Mesothelial cell of epicardium (in vitro differentiated cells): ENCODE measurements at regions not wholly inside any gene's neighbourhood (a gene's known extent, or its start where the extent isn't known, plus 50 kb on each side); places are given as distances from the start of the nearest gene placed in this dataset.

Experiments
- DNase-seq, 2 experiments: peaks; one replicate each; pipeline ENCODE4 v3.0.0; 2021; ENCODE audit warnings: low spot score in 2 of 2; ENCODE audit not compliant: unreplicated experiment in 2 of 2
- H3K27ac Mint-ChIP-seq: 2 replicates; pipeline ENCODE4 v1.8.0; 2021; ENCODE audit warnings: mixed read lengths
- H3K27me3 Mint-ChIP-seq: 2 replicates; pipeline ENCODE4 v1.8.0; 2021; ENCODE audit warnings: low read depth, mixed read lengths
- H3K36me3 Mint-ChIP-seq: 2 replicates; pipeline ENCODE4 v1.8.0; 2021; ENCODE audit warnings: mixed read lengths
- H3K4me1 Mint-ChIP-seq: 2 replicates; pipeline ENCODE4 v1.8.0; 2021; ENCODE audit warnings: mixed read lengths
- H3K4me3 Mint-ChIP-seq: 2 replicates; pipeline ENCODE4 v1.8.0; 2021; ENCODE audit warnings: mild to moderate bottlenecking, moderate library complexity, mixed read lengths
- H3K9me3 Mint-ChIP-seq: 2 replicates; pipeline ENCODE4 v1.8.0; 2021; ENCODE audit warnings: mixed read lengths
- TF ChIP-seq, protein P1 (sequence below): fragments of 200-600 bp; sonication (generic); IDR thresholded peaks from one replicate; pipeline ENCODE4 v1.5.0; 2021; ENCODE audit warnings: antibody characterized with exemption; ENCODE audit not compliant: unreplicated experiment

DNA sequence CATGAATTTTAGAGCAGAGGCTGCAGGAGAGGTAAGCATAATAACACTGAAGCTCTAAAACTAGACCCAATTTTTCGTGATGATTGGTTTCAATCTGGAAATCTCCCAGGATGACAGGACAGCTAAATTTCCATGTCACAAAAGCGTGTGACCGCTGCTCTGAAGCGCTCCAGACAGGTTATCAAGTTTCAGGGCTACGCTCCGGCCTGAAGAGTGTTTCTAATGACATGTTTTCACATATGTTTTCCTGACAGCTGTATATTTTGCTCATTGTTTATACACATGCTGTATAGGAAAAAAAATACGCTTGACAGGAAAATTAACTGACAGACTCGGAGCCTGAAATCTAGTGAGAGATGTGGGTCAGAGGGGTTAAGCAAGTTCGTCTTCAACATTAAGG lies 219.8 kb upstream of the BMPER start:
- DNase-seq, result no peak
- Mint-ChIP-seq H3K4me3 (no peak overlapping the region), H3K9me3 (peaks cover 14% of the 10 kb centered on the region), H3K4me1 (peaks cover 9% of the 10 kb centered on the region), H3K27me3 (no peaks in the 10 kb centered on the region), H3K27ac (no peak overlapping the region), H3K36me3 (peaks cover 9% of the 10 kb centered on the region)
- TF ChIP-seq, protein P1, sequence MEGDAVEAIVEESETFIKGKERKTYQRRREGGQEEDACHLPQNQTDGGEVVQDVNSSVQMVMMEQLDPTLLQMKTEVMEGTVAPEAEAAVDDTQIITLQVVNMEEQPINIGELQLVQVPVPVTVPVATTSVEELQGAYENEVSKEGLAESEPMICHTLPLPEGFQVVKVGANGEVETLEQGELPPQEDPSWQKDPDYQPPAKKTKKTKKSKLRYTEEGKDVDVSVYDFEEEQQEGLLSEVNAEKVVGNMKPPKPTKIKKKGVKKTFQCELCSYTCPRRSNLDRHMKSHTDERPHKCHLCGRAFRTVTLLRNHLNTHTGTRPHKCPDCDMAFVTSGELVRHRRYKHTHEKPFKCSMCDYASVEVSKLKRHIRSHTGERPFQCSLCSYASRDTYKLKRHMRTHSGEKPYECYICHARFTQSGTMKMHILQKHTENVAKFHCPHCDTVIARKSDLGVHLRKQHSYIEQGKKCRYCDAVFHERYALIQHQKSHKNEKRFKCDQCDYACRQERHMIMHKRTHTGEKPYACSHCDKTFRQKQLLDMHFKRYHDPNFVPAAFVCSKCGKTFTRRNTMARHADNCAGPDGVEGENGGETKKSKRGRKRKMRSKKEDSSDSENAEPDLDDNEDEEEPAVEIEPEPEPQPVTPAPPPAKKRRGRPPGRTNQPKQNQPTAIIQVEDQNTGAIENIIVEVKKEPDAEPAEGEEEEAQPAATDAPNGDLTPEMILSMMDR, result no peak

DNA sequence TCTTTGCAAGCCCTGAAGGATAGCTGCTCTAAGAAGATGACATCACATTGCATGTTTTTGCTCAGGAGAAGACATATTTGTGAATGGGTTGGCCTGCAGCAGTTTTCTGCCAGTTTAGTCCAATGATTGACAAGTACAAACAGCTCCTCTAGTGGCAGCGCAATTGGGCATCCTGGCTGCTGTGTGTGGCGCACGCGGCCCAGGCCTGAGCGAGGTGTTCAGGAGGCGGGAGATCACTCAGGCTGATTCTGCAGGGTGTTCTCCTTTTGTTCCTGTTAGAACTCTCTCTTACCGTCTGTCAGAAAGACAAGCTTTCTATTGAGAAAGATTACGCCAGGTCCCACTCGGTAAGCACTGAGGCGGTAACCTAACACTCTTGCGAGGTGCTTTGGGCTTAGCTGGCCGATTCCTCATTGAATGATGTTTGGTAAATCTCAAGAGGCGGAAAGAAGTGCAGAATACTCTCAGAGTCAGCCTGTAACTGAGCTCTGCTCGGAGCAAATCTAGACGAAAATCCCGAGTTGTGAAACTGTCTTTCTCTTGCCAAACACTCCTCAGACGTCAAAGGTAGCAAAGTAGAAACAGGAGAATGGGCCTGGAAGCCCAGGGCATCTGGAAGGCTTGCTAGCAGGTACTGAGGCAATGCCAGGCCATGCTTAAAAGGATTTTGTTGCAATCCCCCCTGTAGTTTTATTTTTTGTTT lies 219.2 kb upstream of the BMPER start:
- H3K27me3 Mint-ChIP-seq, result no peaks in the 10 kb centered on the region
- peak overlapping the region; percentile 19 for H3K27ac Mint-ChIP-seq
- no peak for DNase-seq
- TF ChIP-seq, protein P1, result no peak
- no peak overlapping the region for H3K4me3 Mint-ChIP-seq
- H3K4me1 Mint-ChIP-seq, result peaks cover 9% of the 10 kb centered on the region
- peaks cover 18% of the 10 kb centered on the region for H3K9me3 Mint-ChIP-seq
- H3K36me3 Mint-ChIP-seq, result peaks cover 13% of the 10 kb centered on the region

DNA sequence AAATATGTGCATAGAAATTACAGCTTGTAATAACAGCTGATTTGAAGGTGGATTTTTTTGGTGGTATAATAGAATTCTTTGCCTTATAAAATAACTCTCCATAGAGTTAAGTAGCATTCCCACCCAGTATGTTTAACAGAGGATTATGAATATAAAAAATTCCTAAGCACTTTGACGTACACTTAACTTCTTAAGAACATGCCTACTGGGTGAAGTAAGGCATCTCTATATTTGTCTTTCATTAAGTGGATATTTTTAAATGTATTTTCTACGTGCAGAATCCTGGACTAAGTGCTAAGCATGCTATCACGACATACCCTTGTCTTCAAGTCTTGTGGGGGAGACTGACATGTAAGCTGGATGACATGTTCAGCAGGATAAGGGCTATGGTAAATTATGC lies 217.7 kb upstream of the BMPER start:
- TF ChIP-seq, protein P1, result no peak
- peaks cover 18% of the 10 kb centered on the region for H3K9me3 Mint-ChIP-seq
- peaks cover 13% of the 10 kb centered on the region for H3K36me3 Mint-ChIP-seq
- peaks cover 9% of the 10 kb centered on the region for H3K4me1 Mint-ChIP-seq
- no peaks in the 10 kb centered on the region for H3K27me3 Mint-ChIP-seq
- H3K4me3 Mint-ChIP-seq, result no peak overlapping the region
- no peak for DNase-seq
- no peak overlapping the region for H3K27ac Mint-ChIP-seq

DNA sequence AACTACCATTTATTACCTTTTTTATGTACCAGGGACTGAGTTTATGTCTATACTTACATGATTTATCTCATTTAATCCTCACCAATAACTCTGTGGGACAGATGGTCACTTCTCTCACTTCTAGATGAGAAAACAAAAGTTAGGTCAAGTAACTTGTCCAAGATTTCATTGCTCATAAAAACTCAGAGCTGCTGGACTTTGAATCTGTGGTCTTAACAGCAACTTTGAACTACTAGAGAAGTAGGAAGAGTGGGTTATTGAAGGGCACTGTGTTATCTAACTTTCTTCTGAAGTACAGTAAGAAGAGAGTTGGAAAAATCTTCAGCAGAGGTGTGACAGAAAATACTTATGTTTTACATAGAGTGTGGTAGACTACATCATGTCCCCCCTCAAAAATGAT lies 214.2 kb upstream of the BMPER start:
- Mint-ChIP-seq H3K27ac (no peak overlapping the region), H3K36me3 (peaks cover 13% of the 10 kb centered on the region), H3K4me3 (no peak overlapping the region), H3K9me3 (peaks cover 18% of the 10 kb centered on the region), H3K4me1 (peaks cover 3% of the 10 kb centered on the region), H3K27me3 (no peaks in the 10 kb centered on the region)
- TF ChIP-seq, protein P1, result no peak
- DNase-seq, result no peak

DNA sequence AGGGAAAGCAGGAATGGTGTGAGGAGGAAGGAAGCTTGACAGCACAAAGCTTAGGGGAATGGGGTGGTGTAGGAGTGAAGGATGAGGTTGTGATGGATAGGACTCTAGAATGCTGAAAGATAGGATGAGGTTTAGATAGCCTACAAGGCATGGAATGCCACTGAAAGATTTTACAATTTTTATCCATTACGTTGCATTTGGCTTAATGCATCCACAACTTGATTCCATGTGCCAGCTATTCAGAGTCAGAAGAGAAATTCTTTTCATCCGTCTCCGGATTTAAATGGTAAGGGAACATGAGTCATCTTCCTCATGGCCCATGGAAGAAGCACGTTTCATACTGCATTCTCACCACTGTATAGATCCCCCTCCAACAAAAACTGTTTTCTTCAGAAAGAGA lies 212.4 kb upstream of the BMPER start:
- no peak overlapping the region for H3K27ac Mint-ChIP-seq
- H3K36me3 Mint-ChIP-seq, result peaks cover 11% of the 10 kb centered on the region
- peaks cover 17% of the 10 kb centered on the region for H3K9me3 Mint-ChIP-seq
- no peak for DNase-seq
- no peak overlapping the region for H3K4me3 Mint-ChIP-seq
- peaks cover 8% of the 10 kb centered on the region for H3K4me1 Mint-ChIP-seq
- no peaks in the 10 kb centered on the region for H3K27me3 Mint-ChIP-seq
- TF ChIP-seq, protein P1, result no peak
